A172 (cell line): ENCODE measurements at regions not wholly inside any gene's neighbourhood (a gene's known extent, or its start where the extent isn't known, plus 50 kb on each side); places are given as distances from the start of the nearest gene placed in this dataset.
"Not testable (repeated sequence)": the region's sequence is repeated elsewhere in the genome, so short reads cannot be mapped to it uniquely, and the experiment has no call there.

Experiments used
- DNase-seq: peaks from one replicate; pipeline ENCODE4 v3.0.0-alpha.2; 2015; ENCODE audit warnings: low spot score

- DNase-seq: no peak
These were observed 711.2 kb upstream of the SALL3 start for GRCh38 chr18:78268226-78268988.

- no peak for DNase-seq
These were observed 707.8 kb upstream of the SALL3 start for GRCh38 chr18:78271790-78272189.

GRCh38 chr18:78273876-78274275, 705.7 kb upstream of the SALL3 start:
- no peak for DNase-seq

DNA sequence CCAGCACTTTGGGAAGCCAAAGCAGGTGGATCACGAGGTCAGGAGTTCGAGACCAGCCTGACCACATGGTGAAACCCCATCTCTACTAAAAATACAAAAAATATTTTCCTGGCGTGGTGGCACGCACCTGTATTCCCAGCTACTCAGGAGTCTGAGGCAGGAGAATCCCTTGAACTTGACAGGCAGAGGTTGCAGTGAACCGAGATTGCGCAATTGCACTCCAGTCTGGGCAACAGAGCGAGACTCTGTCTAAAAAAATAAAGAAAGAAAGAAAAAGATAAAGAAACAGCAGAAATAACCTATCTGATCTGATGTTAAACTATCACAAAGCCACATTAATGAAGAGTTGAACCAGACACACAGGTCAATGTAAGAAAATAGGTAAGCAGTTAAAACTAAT, 696.2 kb upstream of the SALL3 start:
- DNase-seq: not testable (repeated sequence)

GRCh38 chr18:78292618-78293380, 686.8 kb upstream of the SALL3 start:
- DNase-seq: no peak

- DNase-seq: no peak
These were observed 686.1 kb upstream of the SALL3 start for GRCh38 chr18:78293540-78293939.

DNA sequence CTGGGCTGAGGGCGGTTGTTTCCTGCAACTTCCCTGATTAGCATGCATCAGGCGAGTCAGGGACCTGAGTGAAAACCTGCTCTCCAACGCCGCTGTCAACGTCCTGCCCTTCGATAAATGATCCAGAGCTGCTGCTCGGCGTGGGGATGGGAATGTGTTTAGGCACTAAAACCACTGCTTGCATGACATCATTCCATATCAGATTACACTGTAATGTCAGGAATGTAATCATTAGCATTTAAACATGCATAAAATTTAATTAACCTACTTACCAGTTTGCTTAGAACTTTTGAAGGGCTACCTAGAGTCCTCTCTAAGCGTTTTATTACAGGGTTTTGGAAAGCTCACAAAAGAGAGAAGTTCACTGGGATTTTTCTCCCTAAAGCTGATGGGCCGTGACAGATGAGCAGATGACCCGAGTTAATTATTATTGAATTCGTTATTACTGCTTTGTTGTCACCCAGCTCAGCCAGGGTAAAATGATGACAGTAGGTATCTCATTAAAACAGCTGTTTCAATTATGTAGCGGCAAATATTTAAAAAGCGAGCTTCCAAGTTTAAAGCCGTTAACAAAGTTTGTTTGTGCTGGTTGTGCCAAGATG, 685.6 kb upstream of the SALL3 start:
- DNase-seq: no peak

- DNase-seq: no peak
These were observed 684.4 kb upstream of the SALL3 start for GRCh38 chr18:78295262-78295661.

- no peak for DNase-seq
These were observed 683.5 kb upstream of the SALL3 start for GRCh38 chr18:78296166-78296565.

GRCh38 chr18:78297048-78297447, 682.6 kb upstream of the SALL3 start:
- no peak for DNase-seq

DNA sequence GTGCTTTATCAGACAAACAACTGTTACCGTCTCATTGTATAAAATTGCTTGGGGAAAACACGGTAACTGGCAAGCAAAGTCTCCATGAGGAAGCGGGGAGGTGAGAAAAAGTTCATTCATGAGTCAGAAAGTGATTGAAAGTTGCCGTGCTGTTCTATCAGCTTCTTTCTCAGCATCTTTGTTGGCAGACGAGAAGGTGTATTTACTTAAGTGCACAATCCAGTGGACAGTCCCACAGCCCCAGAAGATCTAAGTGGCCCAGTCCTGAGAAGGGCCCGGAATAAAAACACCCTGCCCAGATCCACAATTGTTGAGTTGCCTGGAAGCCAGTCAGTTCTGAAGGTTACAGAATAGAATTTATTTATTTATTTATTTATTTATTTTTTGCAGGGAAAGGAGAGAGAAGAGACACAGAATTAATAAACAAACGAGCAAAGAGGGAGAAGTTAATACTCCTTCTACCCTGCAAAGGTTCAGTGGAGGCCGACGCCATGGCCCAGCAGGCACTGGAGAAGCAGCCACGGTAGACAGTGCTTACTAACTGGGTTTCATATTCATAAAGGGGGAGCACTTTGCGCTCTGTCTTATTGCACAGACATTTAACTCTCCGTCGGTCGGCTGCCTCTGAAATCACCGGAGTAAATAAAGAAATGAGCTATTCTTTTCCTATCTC, 676.0 kb upstream of the SALL3 start:
- DNase-seq: no peak

DNA sequence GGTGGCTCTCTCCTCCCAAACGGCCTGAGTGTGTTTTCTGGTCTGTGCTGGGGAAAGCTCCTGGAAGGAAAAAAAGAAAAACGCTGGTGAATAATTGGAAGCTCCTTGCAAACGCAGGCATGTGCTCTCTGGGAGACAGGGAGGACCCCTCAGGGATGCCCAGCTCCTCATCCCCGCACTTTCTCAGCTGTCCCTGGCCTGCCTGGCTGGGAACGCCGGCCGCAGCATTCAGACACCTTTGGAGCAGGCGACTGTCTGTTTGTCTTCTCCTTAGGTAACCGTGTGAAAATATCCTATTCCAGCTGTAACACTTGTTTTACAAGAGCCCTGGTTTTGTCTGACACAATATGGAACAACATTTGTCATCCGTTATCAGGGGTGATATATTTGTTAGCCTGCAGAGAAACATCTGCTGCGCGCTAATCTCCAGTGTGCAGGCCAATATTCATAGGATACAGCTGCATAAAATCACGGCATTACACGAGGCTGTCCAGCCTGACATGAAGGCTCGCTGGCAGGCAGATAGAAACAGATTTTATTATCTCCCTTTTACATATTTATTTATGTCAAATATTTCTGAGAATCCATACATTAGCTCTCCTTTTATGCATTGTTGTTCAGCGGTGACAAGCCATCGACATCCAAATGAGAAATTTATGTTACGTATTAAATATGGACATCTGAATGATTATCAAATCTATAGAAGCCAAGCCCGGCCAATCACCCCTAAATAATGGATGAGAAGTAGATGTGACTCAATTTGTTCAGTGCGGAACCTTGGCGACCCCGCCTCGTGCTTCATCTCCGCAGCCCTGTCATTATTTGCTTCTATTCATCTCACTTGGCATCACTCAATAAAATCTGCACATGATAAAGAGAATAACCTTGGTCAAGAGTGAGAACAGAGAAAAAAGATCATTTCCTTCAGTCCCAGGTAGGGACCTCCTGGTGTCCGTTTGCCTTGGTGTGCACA, 675.1 kb upstream of the SALL3 start:
- DNase-seq: no peak

GRCh38 chr18:78305789-78306188, 673.8 kb upstream of the SALL3 start:
- DNase-seq: no peak

GRCh38 chr18:78309307-78309706, 670.3 kb upstream of the SALL3 start:
- no peak for DNase-seq

GRCh38 chr18:78309924-78310323, 669.7 kb upstream of the SALL3 start:
- DNase-seq: no peak

- DNase-seq: no peak
These were observed 660.4 kb upstream of the SALL3 start for GRCh38 chr18:78319264-78319663.

DNA sequence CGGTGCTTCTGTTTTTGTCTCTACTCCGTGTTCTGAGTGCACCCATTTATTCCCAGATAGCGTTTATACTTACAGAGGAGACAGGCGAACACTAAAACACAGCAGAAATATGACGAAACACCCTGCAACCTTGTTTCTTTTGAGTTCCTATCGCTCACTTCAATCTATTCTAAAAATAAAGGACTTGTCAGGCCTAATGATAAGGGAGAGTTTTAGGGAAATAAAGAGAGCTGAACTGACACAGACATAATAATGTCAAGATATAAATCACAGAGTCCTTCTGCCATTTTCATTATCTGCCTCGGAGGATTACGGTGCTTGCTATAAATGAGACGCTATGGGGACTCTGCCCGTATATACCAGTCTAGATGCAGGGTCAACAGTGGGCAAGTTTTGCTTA, 659.7 kb upstream of the SALL3 start:
- DNase-seq: no peak

GRCh38 chr18:78321402-78321801, 658.2 kb upstream of the SALL3 start:
- no peak for DNase-seq

DNA sequence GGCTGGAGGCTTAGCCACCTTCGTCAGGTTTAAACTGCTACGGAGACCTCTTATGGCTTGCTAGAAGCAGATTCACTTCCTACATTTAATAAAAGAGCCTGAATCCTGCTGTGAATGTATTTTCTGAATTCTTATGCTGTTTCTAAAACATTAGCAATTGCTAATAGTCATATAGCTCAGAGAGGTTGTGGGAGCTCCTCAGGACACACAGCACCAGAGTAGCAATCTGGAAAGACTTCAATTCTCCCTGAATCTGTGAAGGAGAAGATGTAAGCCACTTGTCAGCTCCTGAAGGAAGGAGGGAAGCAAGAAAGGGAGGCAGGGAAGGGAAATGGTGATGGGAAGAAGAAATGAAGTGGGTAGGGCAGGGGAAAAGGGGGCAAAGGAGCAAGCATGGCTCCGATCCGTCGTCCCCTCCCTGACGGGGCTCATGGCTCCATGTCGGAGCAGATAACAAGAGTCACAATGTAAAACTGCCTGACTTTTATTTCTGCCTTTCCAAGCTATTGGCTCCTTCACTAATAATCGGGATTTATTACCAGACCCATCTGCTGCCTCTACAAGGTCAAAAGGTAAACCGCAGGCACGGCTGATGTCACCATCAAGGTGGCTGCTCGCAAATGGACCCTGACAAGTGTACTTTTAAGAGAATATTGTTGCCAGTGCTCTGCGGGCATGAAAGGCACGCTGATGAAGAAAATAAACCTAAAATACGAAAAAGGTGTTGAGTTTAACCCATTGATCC, 656.0 kb upstream of the SALL3 start:
- no peak for DNase-seq

GRCh38 chr18:78327643-78328042, 652.0 kb upstream of the SALL3 start:
- DNase-seq: no peak
